Endodermal cell (in vitro differentiated cells): ENCODE measurements at regions not wholly inside any gene's neighbourhood (a gene's known extent, or its start where the extent isn't known, plus 50 kb on each side); places are given as distances from the start of the nearest gene placed in this dataset.
A peak's percentile ranks its signal among the peaks of the same experiment; 100 is the strongest.

Experiments used
- DNase-seq: peaks from one replicate; pipeline ENCODE4 v3.0.0-alpha.2; 2017
- H3K27ac ChIP-seq: 2 replicates; pipeline ENCODE4 v1.5.1; 2013; ENCODE audit warnings: mild to moderate bottlenecking, low read depth, low read length, moderate library complexity
- H3K27me3 ChIP-seq: 2 replicates; pipeline ENCODE4 v1.6.1; 2013; ENCODE audit warnings: mild to moderate bottlenecking, low read length, moderate library complexity; ENCODE audit not compliant: insufficient read depth, control insufficient read depth, poor library complexity, severe bottlenecking
- H3K36me3 ChIP-seq: 2 replicates; pipeline ENCODE4 v1.7.0; 2013; ENCODE audit warnings: mild to moderate bottlenecking, low read length, moderate library complexity; ENCODE audit not compliant: control insufficient read depth, insufficient read depth
- H3K4me1 ChIP-seq: one replicate; pipeline ENCODE4 v1.7.0; 2013; ENCODE audit warnings: low read length; ENCODE audit not compliant: control insufficient read depth, insufficient read depth
- H3K4me3 ChIP-seq: 2 replicates; pipeline ENCODE4 v1.5.1; 2013; ENCODE audit warnings: mild to moderate bottlenecking, low read length, moderate library complexity
- H3K9ac ChIP-seq: 2 replicates; pipeline ENCODE4 v1.6.1; 2013; ENCODE audit warnings: mild to moderate bottlenecking, low read length, moderate library complexity; ENCODE audit not compliant: poor library complexity, severe bottlenecking; ENCODE audit errors: extremely low read depth
- H3K9me3 ChIP-seq: 2 replicates; pipeline ENCODE4 v1.6.1; 2013; ENCODE audit warnings: mild to moderate bottlenecking, low read length, moderate library complexity; ENCODE audit not compliant: control insufficient read depth
- H3K27ac Mint-ChIP-seq: 2 replicates; pipeline ENCODE4 v1.8.0; 2020; ENCODE audit warnings: mixed read lengths
- H3K27me3 Mint-ChIP-seq: 2 replicates; pipeline ENCODE4 v1.8.0; 2021; ENCODE audit warnings: mild to moderate bottlenecking, mixed read lengths; ENCODE audit not compliant: insufficient read depth
- H3K36me3 Mint-ChIP-seq: 2 replicates; pipeline ENCODE4 v1.8.0; 2020; ENCODE audit warnings: low read depth, mixed read lengths
- H3K4me1 Mint-ChIP-seq: 2 replicates; pipeline ENCODE4 v1.8.0; 2020; ENCODE audit warnings: mixed read lengths
- H3K4me3 Mint-ChIP-seq: 2 replicates; pipeline ENCODE4 v1.8.0; 2020; ENCODE audit warnings: mild to moderate bottlenecking, moderate library complexity, mixed read lengths
- H3K9me3 Mint-ChIP-seq: 2 replicates; pipeline ENCODE4 v1.8.0; 2020; ENCODE audit warnings: mild to moderate bottlenecking, mixed read lengths
- WGBS, 2 experiments: methylation state at CpG; one replicate each; pipeline versions ENCODE4 v1.1.5 to v1.1.7; 2013; ENCODE audit warnings: missing lambda C conversion rate in 2 of 2, mixed read lengths in 1 of 2; ENCODE audit not compliant: insufficient coverage in 1 of 2, insufficient read length in 1 of 2; 5-methylcytosine and 5-hydroxymethylcytosine counted together
- TF ChIP-seq, protein P1 (sequence below): fragments of 200-600 bp; sonication (generic); conservative IDR thresholded peaks from 2 replicates; pipeline ENCODE4 v1.5.0; 2021; ENCODE audit warnings: antibody characterized with exemption, mild to moderate bottlenecking

GRCh38 chr10:80909254-80909653, 371.6 kb downstream of the SH2D4B start:
- Mint-ChIP-seq H3K36me3 (no peaks in the 10 kb centered on the region), H3K4me3 (no peak overlapping the region), H3K4me1 (peaks cover 26% of the 10 kb centered on the region), H3K27me3 (peaks cover 2% of the 10 kb centered on the region), H3K27ac (no peak overlapping the region), H3K9me3 (no peaks in the 10 kb centered on the region)
- WGBS, 2 experiments, result 75 to 80% methylated on average over 1 to 3 of the region's 5 CpGs
- Histone ChIP-seq H3K9ac (no peak overlapping the region), H3K36me3 (no peaks in the 10 kb centered on the region), H3K9me3 (peaks cover 7% of the 10 kb centered on the region), H3K4me1 (peaks cover 17% of the 10 kb centered on the region), H3K27ac (no peak overlapping the region), H3K4me3 (no peak overlapping the region), H3K27me3 (no peaks in the 10 kb centered on the region)
- TF ChIP-seq, protein P1, sequence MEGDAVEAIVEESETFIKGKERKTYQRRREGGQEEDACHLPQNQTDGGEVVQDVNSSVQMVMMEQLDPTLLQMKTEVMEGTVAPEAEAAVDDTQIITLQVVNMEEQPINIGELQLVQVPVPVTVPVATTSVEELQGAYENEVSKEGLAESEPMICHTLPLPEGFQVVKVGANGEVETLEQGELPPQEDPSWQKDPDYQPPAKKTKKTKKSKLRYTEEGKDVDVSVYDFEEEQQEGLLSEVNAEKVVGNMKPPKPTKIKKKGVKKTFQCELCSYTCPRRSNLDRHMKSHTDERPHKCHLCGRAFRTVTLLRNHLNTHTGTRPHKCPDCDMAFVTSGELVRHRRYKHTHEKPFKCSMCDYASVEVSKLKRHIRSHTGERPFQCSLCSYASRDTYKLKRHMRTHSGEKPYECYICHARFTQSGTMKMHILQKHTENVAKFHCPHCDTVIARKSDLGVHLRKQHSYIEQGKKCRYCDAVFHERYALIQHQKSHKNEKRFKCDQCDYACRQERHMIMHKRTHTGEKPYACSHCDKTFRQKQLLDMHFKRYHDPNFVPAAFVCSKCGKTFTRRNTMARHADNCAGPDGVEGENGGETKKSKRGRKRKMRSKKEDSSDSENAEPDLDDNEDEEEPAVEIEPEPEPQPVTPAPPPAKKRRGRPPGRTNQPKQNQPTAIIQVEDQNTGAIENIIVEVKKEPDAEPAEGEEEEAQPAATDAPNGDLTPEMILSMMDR, result no peak
- no peak for DNase-seq

- 72 to 81% methylated on average over 4 to 5 of the region's 5 CpGs for WGBS, 2 experiments
- H3K27me3 Mint-ChIP-seq, result no peaks in the 10 kb centered on the region
- Histone ChIP-seq H3K9me3 (peaks cover 7% of the 10 kb centered on the region), H3K27me3 (no peaks in the 10 kb centered on the region), H3K27ac (no peak overlapping the region), H3K4me3 (no peak overlapping the region), H3K4me1 (peaks cover 26% of the 10 kb centered on the region), H3K9ac (no peak overlapping the region), H3K36me3 (no peaks in the 10 kb centered on the region)
- no peaks in the 10 kb centered on the region for H3K9me3 Mint-ChIP-seq
- H3K36me3 Mint-ChIP-seq, result no peaks in the 10 kb centered on the region
- H3K4me1 Mint-ChIP-seq, result peaks cover 36% of the 10 kb centered on the region
- DNase-seq, result peak; percentile 39
- TF ChIP-seq, protein P1, result no peak
- H3K27ac Mint-ChIP-seq, result no peak overlapping the region
- H3K4me3 Mint-ChIP-seq, result no peak overlapping the region
These were observed 379.9 kb downstream of the SH2D4B start for GRCh38 chr10:80917636-80918035.

DNA sequence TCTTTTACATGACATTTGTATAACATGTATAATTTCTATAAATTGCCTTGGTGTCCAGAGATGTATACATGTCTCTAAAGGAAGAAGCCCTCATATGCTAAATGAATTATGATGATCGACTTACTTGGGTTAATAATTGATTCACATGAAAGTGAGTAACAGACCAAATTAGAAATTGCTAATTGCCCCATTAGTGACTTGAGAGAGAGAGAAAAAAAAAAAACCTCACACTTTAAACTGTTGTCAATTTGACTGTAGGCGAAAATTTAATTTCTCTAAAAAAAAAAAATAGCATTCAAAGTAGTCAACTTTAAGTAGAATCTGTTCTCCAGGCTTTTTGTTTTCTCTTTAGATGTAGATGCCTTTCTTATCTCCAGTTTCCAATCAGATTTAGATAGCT, 383.3 kb downstream of the SH2D4B start:
- no peak overlapping the region for H3K27ac ChIP-seq
- no peaks in the 10 kb centered on the region for H3K27me3 ChIP-seq
- H3K9me3 Mint-ChIP-seq, result no peaks in the 10 kb centered on the region
- no peak for DNase-seq
- peaks cover 7% of the 10 kb centered on the region for H3K9me3 ChIP-seq
- no peak overlapping the region for H3K27ac Mint-ChIP-seq
- WGBS, 2 experiments, result 92% methylated on average over 1 of the region's 2 CpGs; no CpG with 5 or more reads in 1 of the 2 experiments
- no peak overlapping the region for H3K4me3 ChIP-seq
- H3K4me1 ChIP-seq, result peaks cover 12% of the 10 kb centered on the region
- no peak overlapping the region for H3K4me3 Mint-ChIP-seq
- H3K36me3 Mint-ChIP-seq, result no peaks in the 10 kb centered on the region
- H3K27me3 Mint-ChIP-seq, result no peaks in the 10 kb centered on the region
- H3K4me1 Mint-ChIP-seq, result peaks cover 29% of the 10 kb centered on the region
- H3K9ac ChIP-seq, result no peak overlapping the region
- no peaks in the 10 kb centered on the region for H3K36me3 ChIP-seq
- TF ChIP-seq, protein P1, result no peak
